AML-193 (cell line): ENCODE measurements at regions not wholly inside any gene's neighbourhood (a gene's known extent, or its start where the extent isn't known, plus 50 kb on each side); places are given as distances from the start of the nearest gene placed in this dataset.

ENCODE experiments used
- DNase-seq, 2 experiments: peaks; one replicate each; lab custom pipeline; 2025; lab: John Stamatoyannopoulos, UW

DNA sequence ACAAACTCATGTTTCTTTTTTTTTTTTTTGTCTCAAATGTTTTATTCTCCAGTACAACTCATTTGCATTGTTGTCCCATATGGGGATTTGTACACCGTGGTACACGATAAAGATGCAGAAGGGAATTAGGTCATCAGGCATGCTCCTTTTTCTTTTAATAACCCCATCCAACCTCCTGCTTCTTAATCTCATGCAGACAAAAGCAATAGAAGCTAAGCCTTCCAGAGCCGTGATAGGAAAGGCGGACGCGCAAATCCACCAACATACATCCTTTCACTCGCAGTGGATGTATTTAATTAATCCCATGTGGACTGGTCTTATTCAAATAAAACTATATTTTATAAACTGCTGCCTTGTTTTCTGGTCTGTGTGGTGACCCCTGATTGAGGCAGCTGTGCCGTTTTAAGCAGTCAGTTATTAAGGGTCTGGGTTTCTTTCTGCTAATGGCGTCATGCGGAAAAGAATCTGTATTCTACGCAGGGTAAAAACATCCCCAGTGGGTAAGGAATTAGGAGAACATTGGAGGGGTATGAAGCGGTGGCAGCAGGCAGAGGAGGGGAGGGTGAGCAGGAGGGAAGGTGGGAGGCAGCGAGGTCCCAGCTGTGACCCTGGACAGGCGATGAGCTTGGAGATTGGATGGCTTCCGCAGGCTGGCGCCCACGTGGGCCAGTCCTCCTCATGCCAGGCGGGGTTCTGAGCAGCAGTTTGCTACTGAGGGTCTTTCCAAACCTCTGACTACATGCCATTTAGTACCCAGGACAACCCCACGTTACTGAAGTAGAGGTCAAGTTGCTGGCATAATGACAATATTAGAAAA, 172.8 kb downstream of the LINC00237 start:
- DNase-seq: no peak

DNA sequence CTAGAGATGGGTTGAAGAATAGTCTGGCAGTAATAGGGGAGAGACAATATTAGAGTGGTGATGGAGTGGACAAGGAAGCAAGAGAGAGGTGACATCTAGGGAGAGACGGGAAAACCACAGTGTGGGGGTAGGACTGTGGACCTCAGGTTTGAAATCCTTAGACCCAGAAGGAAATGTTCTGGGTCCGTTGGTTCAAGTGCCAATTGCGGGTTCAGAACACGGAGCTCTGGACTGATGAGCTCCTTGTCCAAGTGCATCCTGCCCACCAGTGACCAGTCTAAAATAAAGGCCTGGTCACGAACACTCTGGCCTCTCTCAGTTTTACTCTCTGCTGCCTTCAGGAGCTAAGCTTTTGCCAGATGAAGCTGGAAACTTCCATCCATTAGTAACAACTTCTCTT, 174.0 kb downstream of the LINC00237 start:
- DNase-seq: no peak

DNA sequence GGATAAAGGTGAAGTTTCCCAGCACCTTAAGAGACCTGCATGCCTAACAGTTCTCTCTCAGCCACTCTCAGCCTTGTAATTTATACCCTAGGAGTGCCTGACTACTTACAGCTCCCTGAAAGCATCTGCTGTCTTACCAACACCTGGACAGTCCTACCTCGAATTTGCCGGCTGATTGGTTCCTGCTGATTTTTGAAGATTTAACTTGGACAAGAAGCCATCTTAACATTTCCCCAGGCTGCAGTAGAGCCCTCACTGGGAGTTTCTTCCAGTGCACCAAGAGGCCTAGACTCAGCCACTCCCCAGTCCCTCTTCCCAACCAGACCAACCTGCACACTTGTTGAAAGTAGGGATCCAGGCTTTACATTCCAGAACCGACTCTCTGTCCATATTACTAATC, 174.5 kb downstream of the LINC00237 start:
- no peak for DNase-seq

DNA sequence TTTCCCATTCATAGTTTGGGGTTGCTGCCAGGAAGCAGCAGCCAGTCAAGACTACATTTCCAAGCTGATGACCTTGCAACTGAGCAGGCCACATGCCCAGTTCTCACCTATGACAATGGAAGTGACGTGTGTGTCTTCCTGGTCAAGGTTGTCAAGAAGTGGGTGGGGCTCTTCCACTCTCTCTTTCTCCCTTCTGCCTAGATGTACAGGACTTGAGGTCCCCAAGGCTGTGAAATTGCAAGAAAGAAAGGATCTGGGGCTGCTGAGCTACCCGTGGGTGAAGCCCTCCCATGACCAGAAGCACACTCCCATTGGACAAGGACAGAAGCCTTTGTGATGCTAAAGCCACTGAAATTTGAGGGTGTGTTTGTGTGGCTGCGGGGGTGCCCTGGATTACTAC, 175.1 kb downstream of the LINC00237 start:
- DNase-seq: no peak

DNA sequence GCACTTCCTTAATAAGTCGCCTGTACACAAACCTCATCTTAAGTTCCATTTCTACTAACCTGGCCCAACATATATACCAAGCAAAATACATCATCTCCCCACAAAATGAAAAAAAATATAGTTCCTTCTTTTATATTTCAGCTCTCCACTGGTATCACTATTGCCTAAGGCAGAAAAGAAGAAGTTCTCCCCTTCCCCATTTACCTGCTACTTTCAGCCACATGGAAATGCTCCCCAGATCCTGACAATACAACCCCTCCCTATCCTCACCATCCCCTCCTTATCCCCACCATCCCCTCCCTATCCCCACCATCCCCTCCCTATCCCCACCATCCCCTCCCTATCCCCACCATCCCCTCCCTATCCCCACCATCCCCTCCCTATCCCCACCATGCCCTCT, 175.7 kb downstream of the LINC00237 start:
- no peak for DNase-seq

DNA sequence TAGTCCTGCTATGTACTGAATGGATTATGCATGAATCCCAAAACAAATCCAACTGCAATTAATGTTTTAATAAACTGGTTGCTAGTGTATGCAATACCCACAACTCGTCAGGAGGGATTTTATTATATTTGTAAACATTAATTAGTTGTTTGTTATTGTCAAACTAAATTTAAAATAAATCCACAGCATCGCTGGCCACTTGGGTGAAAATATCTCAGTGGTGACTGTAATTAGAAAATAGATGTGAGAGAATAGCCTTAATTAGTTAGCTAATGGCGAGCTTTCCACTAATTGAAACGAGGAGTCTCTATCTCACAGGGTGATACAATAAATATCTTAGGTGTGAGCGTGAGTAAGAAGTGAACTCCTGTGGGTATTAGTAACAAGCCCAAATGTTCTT, 176.8 kb downstream of the LINC00237 start:
- DNase-seq: no peak

DNA sequence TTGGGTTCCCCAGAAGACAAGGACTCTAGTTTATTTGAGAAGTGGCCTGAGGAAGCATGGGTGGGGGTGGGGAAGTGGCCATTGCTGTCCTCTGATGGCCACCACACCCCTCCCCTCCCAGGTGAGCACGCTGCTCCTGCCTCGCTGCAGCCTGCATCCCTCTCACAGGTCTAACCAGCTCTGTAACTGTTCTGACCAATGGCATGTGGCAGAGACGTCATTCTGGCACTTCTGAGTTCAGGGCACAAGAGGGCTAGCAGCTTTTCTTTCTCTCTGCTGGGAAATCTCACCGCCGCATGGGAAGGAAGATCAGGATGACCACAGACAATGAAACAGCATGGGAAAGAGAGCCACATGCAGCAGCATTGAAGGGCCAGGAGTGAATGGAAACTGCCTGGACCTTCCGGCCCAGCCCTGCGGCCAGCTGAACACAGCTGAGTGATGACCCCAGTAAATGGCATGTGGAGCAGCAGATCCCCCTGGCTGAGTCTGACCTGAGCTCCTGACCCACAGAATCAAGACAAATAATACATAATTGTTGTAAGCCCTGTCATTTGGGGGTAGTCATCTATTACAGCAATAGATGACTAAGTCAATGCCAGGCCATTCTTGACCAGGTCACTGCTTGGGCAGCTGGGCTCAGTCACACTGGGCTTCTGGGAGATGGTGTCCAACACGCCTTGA, 179.8 kb downstream of the LINC00237 start:
- no peak for DNase-seq

DNA sequence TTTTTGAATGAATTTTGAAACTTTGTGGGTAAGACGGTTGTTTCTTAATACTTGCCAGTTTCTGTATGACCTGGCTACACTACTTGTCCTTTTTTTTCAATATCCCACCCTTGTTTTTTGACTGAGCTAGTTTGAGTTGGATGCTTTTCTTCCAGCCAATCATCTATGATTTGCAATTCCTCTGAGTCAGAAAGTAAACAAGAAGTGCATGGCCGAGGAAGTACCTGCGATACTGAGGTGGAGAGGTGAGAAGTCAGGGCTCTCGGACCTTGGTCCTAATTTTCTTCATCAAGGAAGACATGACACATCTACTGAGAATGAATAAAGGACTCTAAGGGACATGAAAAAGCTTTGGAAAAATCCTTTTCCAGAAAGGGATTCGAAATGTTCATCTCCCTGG, 185.7 kb downstream of the LINC00237 start:
- DNase-seq: no peak

DNA sequence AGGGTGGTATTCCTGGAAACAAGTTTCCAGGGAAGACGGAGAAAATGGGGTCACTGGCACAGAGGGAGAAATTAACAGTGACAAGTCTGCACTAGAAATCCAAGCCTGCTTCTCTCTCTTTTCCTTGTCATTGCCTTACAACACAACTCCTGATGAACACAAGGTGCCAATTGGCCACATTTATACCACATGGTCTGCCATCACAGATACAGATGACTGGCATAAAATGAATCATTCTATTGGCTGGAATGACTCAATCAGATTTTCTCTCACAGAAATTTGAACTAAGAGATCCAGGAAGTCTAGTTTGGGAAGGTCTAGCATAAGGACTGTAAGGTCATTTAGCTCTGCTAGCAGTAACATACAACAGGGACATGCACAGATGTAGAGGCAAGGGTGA, 190.3 kb downstream of the LINC00237 start:
- DNase-seq: no peak

DNA sequence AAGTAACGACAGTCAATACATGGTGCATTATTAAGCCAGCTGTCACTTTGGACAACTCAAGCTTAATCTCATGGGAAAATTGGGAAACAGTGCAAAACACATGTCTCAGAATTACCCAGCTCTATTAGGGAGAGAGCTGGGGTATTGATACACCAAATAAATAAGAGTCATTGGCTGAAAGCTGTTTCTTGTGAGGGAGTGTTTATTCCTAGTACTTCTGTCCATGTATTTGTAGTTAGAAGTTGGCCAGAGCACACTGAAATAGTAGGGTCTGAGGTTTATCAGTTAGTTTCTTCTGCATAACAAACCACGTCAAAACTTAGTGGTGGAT, 192.0 kb upstream of the RALGAPA2 start:
- no peak for DNase-seq

DNA sequence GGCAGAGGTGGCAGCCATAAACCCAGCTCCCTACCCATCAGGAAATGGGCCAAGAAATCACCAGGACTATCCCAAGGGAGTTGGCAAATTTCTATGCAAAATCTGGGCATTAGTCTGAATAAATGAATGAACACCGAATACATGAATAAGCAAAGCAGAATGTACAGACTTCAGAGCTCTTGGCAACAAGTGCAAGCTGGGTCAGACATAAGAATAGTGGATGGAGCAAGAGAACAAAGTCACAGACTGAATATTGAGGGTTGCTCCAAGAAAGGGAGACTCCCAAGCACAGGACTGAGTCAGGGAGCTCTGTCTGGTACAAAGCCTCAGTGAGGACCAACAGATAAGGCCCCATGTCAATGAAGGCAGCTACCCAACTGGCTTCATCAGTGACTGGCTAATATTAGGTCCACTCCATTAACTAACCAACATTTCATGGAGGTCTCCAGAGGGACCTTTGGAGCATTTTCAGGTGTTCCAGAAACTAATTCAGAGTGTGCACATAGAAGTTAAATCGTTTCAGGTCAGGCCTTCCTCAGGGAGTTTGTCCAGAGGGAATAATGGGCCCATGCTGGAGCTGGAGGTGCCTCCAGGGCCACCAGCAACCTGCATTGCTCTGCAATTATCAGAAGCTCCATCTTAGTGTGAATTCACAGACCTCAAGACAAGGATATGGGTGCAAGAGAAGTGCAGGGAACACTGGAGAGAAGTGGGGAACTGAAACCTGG, 191.5 kb upstream of the RALGAPA2 start:
- DNase-seq: no peak

DNA sequence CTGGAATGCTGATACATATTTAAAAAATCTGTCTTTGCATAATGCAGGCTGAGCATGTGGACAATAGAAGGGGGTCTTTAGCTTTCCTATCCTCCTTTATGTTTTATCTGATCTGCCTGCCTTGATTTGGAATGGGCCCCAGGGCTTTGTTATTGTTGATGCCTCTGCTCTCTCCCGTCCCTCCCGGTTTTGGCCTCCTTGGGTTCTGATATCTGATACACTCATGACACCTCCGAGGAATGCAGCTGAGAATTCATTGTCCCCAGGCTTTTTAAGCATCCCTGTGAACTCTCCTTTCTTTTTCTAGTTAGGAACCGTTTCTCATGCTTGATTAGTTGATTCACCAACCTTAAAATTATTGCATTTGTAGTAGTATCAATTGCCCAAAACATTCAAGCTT, 185.5 kb upstream of the RALGAPA2 start:
- DNase-seq: no peak

DNA sequence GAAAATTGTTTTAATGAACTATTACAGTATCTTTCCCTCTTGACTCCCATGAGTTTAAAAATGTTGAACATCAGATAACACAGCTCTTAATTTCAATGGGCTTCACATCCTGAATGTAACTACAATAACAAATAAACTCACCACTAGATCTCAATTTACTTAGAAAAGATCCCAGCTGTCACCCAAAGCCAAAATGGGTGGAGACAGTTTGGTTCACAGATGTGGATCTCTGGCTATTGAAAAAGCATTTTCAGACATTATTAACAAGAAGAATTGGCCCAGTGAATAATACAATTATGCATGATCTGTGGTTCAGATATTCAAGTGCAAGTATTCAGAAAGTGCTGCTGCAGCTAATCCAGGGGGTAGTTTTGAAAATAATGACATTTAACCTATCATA, 184.7 kb upstream of the RALGAPA2 start:
- DNase-seq: no peak

DNA sequence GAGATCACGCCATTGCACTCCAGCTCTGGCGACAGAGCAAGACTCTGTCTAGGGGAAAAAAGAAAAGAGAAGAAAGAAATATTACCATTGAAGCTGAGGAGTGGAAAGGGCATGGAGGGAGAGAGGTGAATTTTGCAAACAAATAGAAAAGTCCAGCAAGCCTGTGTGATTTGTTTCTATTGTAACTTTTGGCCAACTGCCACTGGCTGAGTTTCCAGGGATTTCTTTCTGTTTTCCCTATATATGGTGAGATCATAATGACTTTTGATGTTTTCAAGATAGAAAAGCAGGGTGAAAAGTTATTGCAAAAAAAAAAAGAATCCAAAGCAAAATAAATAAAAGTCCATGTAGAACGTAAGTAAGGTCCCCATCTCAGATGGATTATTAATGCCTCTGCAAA, 184.2 kb upstream of the RALGAPA2 start:
- DNase-seq: no peak

DNA sequence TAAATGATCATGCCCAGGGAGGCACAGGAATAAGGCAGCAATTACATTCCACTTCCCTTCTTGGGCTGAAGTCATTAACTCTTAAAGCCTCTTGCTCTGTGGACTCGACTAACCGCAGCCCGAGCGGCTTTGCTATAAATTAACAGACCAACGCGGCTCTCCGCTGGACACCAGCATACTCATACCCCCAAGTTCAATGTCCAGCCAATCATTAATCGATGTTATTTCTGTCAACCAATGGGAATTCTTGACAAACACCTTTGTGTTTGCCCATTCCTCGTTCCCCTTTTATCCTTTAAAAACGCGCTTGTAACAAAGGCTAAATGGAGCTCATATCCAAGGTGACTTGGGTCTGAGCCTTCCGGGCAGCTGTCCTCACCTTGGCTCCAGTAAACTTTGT, 183.1 kb upstream of the RALGAPA2 start:
- DNase-seq: no peak

DNA sequence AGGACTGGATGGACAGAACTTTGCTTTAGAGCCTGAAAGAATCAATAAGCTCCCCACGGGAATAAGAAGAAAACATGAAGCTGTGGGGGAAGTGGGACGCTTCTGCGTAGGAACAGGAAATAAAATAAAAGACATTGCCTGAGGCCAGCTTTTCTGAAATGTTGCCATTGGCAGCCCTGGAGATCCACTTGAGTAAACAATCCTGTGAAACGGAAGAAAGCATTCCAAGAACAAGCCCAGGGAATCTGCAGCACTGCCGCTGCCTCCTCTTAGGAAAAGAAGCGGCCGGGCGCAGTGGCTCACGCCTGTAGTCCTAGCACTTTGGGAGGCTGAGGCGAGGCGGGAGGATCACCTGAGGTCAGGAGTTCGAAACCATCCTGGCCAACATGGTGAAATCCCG, 182.3 kb upstream of the RALGAPA2 start:
- DNase-seq: no peak

DNA sequence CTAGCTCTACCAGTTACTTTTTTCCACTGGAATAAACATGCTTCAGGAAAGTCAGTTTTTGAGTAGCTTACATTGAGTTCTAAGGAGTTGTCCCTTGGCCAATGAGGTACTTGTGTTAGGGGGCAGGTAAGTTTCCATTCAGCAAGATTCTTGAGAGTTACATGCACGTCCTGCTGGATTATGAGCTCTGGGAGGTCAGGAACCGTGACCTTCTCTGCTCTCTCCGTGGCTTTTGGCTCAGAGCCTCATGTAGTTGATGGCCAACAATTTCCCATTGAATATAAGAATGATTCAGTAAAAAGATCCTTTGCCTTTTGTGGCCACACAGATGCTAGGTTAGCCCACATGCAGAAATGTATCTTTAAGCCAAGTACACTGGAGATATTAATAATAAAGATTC, 181.8 kb upstream of the RALGAPA2 start:
- no peak for DNase-seq

DNA sequence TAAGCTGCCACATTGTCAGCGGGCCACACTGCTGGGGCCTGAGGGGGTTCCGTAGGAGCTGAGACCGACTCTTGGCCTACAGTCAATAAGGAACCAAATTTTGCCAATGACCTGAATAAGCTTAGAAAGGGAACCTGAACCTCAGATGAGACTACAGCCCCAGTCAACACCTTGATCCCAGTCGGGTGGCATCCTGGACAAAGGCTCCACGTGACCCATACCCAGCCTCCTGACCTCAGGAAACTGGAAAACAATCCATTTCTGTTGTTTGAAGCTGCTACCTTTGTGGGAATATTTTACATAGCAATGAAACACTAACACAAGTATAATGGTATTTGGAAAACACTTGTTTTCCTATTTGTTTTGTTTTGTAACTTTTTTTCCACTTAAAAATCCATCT, 179.9 kb upstream of the RALGAPA2 start:
- DNase-seq: no peak

DNA sequence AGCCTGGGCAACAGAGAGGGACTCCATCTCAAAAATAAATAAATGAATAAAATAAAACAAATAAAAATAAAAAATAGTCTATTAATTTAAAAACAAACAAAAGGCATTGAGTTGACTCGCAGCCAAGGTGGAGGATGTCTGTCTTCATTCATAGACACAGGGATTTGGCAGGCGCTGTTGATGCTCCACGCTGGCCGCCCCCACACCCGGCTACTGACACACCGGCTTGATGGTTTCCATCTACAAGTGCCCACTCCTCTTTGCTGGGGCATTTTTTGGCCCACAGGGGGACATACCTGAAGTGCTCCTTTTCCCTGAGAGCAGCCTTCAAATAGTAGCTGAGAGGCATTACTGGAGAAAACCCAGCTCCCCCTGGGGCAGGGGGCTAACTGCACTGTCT, 178.3 kb upstream of the RALGAPA2 start:
- DNase-seq: no peak

DNA sequence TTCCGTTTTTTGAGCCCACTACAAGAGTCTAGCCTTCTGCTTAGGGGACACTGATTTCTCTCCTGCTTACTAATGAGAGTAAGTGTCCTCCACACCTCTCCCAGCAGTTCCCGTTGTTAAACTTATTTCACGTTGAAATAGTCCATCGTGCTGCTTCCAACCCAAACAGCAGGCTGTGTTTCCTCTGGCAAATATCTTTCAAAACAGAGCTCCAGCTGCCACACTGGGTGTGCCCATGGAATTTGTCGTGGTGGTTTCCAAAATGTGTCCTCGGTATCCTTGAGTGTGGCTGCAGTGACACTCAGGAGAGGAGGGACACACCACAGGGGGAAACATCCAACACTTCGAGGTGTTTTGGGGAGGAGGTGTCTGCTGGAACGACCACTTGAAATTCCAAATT, 176.5 kb upstream of the RALGAPA2 start:
- DNase-seq: no peak

DNA sequence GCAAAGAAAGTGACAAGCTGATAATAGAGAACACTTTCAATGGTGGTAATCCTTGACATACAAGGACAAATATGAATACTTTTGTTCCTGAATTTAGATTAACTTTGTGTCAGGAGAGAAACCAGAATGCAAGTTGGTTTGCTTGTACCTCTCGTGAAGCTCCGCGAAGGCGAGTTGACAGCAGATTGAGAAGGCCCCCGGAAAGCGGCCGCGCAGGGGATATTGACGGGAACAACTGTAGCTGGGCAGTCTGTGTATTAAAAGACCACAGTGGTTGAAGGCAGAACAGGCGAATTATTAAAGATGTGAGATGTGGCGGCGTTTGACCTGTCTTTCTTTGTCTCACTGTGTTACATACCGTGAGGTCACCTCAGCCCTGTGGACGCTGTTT, 175.8 kb upstream of the RALGAPA2 start:
- no peak for DNase-seq

DNA sequence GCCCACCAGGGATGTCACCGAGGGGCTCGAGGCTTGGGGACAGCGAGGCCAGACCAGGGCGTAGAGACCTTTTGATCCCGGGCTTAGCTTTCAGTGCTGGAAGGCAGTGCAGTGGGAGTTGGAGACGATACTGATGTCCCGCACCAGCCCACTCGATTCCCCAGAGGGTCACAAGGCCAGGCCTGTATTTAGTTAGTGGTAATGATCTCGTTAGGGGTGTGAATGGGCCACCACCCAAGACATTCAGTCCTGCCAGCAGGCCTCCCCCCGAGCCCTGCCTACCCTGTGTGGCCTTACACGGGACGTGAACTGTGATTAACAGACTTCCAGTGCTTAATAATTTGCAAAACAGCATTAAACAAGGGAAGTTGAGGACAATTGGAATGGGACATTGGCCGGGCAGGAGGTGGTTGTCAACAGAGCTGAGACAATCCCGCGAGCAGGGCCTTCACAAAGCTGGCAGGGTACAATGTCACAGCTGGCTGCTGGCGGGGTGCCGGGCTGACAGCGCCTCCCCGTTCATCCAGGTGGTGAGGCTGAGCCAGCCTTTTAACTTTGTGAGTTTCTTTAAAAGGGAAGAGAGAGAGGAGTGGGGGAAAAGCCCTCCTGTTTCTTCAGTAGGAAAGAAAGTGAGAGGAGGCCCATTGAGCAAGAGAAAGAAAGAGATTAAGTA, 175.3 kb upstream of the RALGAPA2 start:
- no peak for DNase-seq

DNA sequence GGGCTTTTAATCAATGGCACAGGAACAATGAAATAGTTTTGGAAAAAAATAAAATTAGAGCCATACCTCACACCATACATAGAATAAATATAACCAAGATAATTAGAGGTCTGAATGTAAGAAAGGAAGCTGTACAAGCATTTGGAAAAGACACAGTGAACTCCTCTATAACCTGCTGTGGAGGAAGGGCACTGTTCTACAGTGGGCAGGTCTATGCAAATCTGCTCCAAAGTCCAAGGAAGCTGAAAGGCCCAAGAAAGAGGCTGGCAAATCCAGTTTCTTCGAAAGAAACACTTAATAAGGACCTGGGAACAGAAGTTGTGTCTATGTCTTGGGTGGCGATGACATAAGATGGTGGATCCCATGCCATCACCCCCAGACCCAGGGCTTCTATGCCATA, 169.4 kb upstream of the RALGAPA2 start:
- DNase-seq: no peak
